ENCODE measurements at regions not wholly inside any gene's neighbourhood (a gene's known extent, or its start where the extent isn't known, plus 50 kb on each side); places are given as distances from the start of the nearest gene placed in this dataset.
"Not testable (repeated sequence)": the region's sequence is repeated elsewhere in the genome, so short reads cannot be mapped to it uniquely, and the experiment has no call there.

DNA sequence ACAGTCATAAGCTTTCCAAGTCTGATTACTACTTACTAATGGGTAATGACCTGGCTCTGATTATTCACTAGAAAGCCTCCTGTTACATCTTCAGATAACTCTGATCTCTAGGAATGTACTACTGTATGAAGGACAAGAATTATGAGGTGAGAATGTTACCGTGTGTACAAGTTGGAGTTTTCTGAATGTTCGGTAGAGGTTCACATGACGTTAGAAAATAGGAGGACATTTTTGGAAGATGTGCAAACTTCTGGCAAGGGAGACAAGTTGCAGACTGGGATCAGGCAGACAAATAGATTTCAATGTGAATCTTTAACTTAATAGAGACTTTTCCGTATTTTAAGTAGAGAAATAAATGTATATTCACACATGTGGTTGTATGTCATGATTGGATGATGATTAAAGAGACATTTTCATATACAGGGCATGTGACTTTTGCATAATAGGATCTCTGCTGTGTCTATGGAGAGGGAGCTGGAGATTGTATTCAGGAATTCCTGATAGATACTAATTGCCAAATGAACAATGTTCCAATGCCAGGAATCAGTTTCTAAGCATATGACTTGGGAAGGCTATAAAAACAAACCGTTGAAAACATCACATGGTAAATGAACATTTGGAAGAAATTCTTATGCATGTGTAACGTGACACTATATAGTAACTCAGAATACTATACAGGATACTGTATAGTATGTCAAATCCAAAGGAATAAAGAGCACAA lies 1695.8 kb upstream of the PIK3C3 start:
- no peak for DNase-seq
- no peaks in the 10 kb centered on the region for H3K4me1 ChIP-seq
- H3K27ac ChIP-seq: no peak overlapping the region
- no peaks in the 10 kb centered on the region for H3K27me3 ChIP-seq (ENCODE audit: low read depth)
- TF ChIP-seq, protein P1, sequence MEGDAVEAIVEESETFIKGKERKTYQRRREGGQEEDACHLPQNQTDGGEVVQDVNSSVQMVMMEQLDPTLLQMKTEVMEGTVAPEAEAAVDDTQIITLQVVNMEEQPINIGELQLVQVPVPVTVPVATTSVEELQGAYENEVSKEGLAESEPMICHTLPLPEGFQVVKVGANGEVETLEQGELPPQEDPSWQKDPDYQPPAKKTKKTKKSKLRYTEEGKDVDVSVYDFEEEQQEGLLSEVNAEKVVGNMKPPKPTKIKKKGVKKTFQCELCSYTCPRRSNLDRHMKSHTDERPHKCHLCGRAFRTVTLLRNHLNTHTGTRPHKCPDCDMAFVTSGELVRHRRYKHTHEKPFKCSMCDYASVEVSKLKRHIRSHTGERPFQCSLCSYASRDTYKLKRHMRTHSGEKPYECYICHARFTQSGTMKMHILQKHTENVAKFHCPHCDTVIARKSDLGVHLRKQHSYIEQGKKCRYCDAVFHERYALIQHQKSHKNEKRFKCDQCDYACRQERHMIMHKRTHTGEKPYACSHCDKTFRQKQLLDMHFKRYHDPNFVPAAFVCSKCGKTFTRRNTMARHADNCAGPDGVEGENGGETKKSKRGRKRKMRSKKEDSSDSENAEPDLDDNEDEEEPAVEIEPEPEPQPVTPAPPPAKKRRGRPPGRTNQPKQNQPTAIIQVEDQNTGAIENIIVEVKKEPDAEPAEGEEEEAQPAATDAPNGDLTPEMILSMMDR (IDR thresholded peaks at IDR 0.05): no peak
- intact Hi-C loops (cut with DNase I): no loop called here
- H3K9me3 ChIP-seq: no peaks in the 10 kb centered on the region
- no peak overlapping the region for H3K4me3 ChIP-seq
- peak in 1 of 2 donors; percentile 14 for ATAC-seq
- H3K36me3 ChIP-seq: no peaks in the 10 kb centered on the region

- TF ChIP-seq, protein P1 (IDR thresholded peaks at IDR 0.05): no peak
- no peaks in the 10 kb centered on the region for H3K27me3 ChIP-seq (ENCODE audit: low read depth)
These were observed 1696.7 kb upstream of the PIK3C3 start for GRCh38 chr18:40258311-40258710.

GRCh38 chr18:40250236-40250635 lies 1704.8 kb upstream of the PIK3C3 start:
- intact Hi-C loops (cut with DNase I): no loop called here
- TF ChIP-seq, protein P1 (IDR thresholded peaks at IDR 0.05): no peak
- DNase-seq (no peak), ATAC-seq (no peak)
- Histone ChIP-seq H3K27me3 (ENCODE audit: low read depth) (no peaks in the 10 kb centered on the region), H3K9me3 (no peaks in the 10 kb centered on the region), H3K4me1 (no peaks in the 10 kb centered on the region), H3K27ac (no peak overlapping the region), H3K36me3 (no peaks in the 10 kb centered on the region), H3K4me3 (no peak overlapping the region)

More at GRCh38 chr18:40258311-40258710, 1696.7 kb upstream of the PIK3C3 start:
- DNase-seq: no peak
- no peaks in the 10 kb centered on the region for H3K9me3 ChIP-seq
- H3K4me1 ChIP-seq: no peaks in the 10 kb centered on the region
- H3K4me3 ChIP-seq: no peak overlapping the region
- no peak overlapping the region for H3K27ac ChIP-seq
- intact Hi-C loops (cut with DNase I): no loop called here
- H3K36me3 ChIP-seq: no peaks in the 10 kb centered on the region
- peak; percentile 29 to 31 for ATAC-seq

DNA sequence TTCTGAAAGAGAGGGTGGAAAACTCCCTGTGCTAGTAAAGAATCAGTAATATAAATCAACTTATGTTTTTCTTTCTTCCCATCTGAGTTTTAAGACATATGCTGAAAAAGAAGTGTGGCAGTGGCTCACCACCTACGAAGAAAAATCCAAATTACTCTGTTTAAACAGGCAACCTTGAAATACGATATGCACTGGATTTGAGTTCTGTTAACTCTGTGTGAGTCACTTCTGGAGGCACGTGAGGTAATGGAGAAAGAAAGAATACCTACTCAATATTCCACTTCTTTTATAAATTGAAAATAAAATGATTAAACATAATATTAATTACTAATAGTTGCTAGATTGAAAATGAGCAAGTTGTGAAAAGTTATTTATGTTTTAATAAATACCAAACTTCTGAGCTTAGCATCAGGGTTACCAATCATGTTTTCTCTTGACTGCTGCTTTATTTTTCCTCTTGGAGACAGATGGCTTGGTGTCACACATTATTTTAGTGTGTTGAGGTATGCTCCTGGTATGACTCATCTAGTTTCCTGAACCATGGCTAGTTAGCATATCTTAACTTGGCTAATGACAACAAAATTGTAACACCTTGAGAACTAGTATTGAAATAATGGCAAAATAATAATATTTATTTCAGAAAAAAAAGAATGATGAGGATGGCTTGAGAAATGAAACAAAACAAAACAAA lies 1705.5 kb upstream of the PIK3C3 start:
- DNase-seq (no peak), ATAC-seq (no peak)
- H3K9me3 ChIP-seq: no peaks in the 10 kb centered on the region
- no peaks in the 10 kb centered on the region for H3K36me3 ChIP-seq
- intact Hi-C loops (cut with DNase I): no loop called here
- no peaks in the 10 kb centered on the region for H3K27me3 ChIP-seq (ENCODE audit: low read depth)
- TF ChIP-seq, protein P1 (IDR thresholded peaks at IDR 0.05): no peak
- H3K4me1 ChIP-seq: no peaks in the 10 kb centered on the region
- H3K4me3 ChIP-seq: no peak overlapping the region
- no peak overlapping the region for H3K27ac ChIP-seq

GRCh38 chr18:40245612-40246011 lies 1709.4 kb upstream of the PIK3C3 start:
- DNase-seq; H3K4me3 ChIP-seq; H3K27ac ChIP-seq; H3K9me3 ChIP-seq; H3K27me3 ChIP-seq (ENCODE audit: low read depth); ATAC-seq; H3K36me3 ChIP-seq; intact Hi-C loops (cut with DNase I); H3K4me1 ChIP-seq: not testable (repeated sequence)

GRCh38 chr18:40243607-40244006 lies 1711.4 kb upstream of the PIK3C3 start:
- no peaks in the 10 kb centered on the region for H3K36me3 ChIP-seq
- intact Hi-C loops (cut with DNase I): no loop called here
- H3K27ac ChIP-seq: no peak overlapping the region
- no peak for DNase-seq
- no peaks in the 10 kb centered on the region for H3K27me3 ChIP-seq (ENCODE audit: low read depth)
- H3K4me3 ChIP-seq: no peak overlapping the region
- ATAC-seq: no peak
- TF ChIP-seq, protein P1 (IDR thresholded peaks at IDR 0.05): no peak
- no peaks in the 10 kb centered on the region for H3K9me3 ChIP-seq
- no peaks in the 10 kb centered on the region for H3K4me1 ChIP-seq
